ENCODE measurements at regions not wholly inside any gene's neighbourhood (a gene's known extent, or its start where the extent isn't known, plus 50 kb on each side); places are given as distances from the start of the nearest gene placed in this dataset.
"Not testable (repeated sequence)": the region's sequence is repeated elsewhere in the genome, so short reads cannot be mapped to it uniquely, and the experiment has no call there.

GRCh38 chr2:83363138-83363537 is 1095.9 kb downstream of the SUCLG1 start:
- DNase-seq: not testable (repeated sequence)

GRCh38 chr2:83359336-83359735 is 1099.7 kb downstream of the SUCLG1 start:
- no peak for DNase-seq

GRCh38 chr2:83342860-83343329 is 1116.2 kb downstream of the SUCLG1 start:
- no peak for DNase-seq

- no peak for DNase-seq
Observed at GRCh38 chr2:83340424-83340823, 1118.7 kb downstream of the SUCLG1 start.

GRCh38 chr2:83339942-83340341 is 1119.1 kb downstream of the SUCLG1 start:
- not testable (repeated sequence) for DNase-seq

- no peak for DNase-seq
Observed at GRCh38 chr2:83331810-83332209, 1127.3 kb downstream of the SUCLG1 start.

- DNase-seq: no peak
Observed at GRCh38 chr2:83323038-83323437, 1136.0 kb downstream of the SUCLG1 start.

GRCh38 chr2:83320053-83320452 is 1139.0 kb downstream of the SUCLG1 start:
- DNase-seq: no peak

- no peak for DNase-seq
Observed at GRCh38 chr2:83305758-83306378, 1153.2 kb downstream of the SUCLG1 start.

- no peak for DNase-seq
Observed at GRCh38 chr2:83291083-83291482, 1168.0 kb downstream of the SUCLG1 start.

GRCh38 chr2:83282841-83283240 is 1176.2 kb downstream of the SUCLG1 start:
- DNase-seq: no peak

- DNase-seq: no peak
Observed at GRCh38 chr2:83282043-83282795, 1176.9 kb downstream of the SUCLG1 start.

- no peak for DNase-seq
Observed at GRCh38 chr2:83280391-83280790, 1178.7 kb downstream of the SUCLG1 start.

GRCh38 chr2:83273322-83273721 is 1185.8 kb downstream of the SUCLG1 start:
- no peak for DNase-seq

- no peak for DNase-seq
Observed at GRCh38 chr2:83261591-83262136, 1197.4 kb downstream of the SUCLG1 start.

- DNase-seq: no peak
Observed at GRCh38 chr2:83253848-83254247, 1205.2 kb downstream of the SUCLG1 start.

- no peak for DNase-seq
Observed at GRCh38 chr2:83251321-83251872, 1207.7 kb downstream of the SUCLG1 start.

- DNase-seq: not testable (repeated sequence)
Observed at GRCh38 chr2:83245806-83246537, 1213.1 kb downstream of the SUCLG1 start.

GRCh38 chr2:83240611-83241010 is 1218.5 kb downstream of the SUCLG1 start:
- no peak for DNase-seq

- DNase-seq: no peak
Observed at GRCh38 chr2:83238111-83238510, 1221.0 kb downstream of the SUCLG1 start.

- no peak for DNase-seq
Observed at GRCh38 chr2:83234246-83234645, 1224.8 kb downstream of the SUCLG1 start.

- DNase-seq: no peak
Observed at GRCh38 chr2:83233781-83234180, 1225.3 kb downstream of the SUCLG1 start.

- no peak for DNase-seq
Observed at GRCh38 chr2:83233326-83233725, 1225.8 kb downstream of the SUCLG1 start.

All from NCI-H187 treated with DMSO at 0.1 percent for 48 hours (cell line).